ENCODE measurements at regions not wholly inside any gene's neighbourhood (a gene's known extent, or its start where the extent isn't known, plus 50 kb on each side); places are given as distances from the start of the nearest gene placed in this dataset.

DNA sequence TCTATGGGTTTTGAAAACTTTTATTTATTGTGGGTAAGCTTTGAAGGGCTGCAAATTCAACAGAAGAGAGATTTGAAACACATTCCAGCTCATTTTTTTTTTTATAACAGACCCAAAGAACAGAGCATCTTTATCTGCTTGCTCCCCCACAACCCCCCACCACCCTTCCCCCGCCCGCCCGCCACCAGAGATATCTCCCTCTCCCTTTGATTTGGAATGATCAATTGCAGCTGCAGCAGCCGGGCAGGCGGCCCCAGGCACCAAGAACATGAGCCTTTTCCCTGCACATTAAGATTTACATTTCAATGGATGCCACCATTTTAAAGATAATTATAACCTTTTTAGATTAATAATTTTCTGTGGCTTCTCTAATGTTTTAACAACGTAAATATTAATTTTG is 510.9 kb downstream of the ZNF608 start:
- TF ChIP-seq, protein P1, sequence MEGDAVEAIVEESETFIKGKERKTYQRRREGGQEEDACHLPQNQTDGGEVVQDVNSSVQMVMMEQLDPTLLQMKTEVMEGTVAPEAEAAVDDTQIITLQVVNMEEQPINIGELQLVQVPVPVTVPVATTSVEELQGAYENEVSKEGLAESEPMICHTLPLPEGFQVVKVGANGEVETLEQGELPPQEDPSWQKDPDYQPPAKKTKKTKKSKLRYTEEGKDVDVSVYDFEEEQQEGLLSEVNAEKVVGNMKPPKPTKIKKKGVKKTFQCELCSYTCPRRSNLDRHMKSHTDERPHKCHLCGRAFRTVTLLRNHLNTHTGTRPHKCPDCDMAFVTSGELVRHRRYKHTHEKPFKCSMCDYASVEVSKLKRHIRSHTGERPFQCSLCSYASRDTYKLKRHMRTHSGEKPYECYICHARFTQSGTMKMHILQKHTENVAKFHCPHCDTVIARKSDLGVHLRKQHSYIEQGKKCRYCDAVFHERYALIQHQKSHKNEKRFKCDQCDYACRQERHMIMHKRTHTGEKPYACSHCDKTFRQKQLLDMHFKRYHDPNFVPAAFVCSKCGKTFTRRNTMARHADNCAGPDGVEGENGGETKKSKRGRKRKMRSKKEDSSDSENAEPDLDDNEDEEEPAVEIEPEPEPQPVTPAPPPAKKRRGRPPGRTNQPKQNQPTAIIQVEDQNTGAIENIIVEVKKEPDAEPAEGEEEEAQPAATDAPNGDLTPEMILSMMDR (IDR thresholded peaks at IDR 0.05), result no peak
- TF ChIP-seq EZH2 (IDR thresholded peaks at IDR 0.05; ENCODE audit: borderline replicate concordance, insufficient read depth, low read depth, low read length, poor library complexity, severe bottlenecking), result no peak
